GM19328 (cell line): ENCODE measurements at regions not wholly inside any gene's neighbourhood (a gene's known extent, or its start where the extent isn't known, plus 50 kb on each side); places are given as distances from the start of the nearest gene placed in this dataset.

ENCODE experiments used
- ATAC-seq: cut with Tn5 transposase; IDR thresholded peaks from one replicate; pipeline ENCODE4 v1.9.1; 2021; ENCODE audit warnings: mild to moderate bottlenecking, moderate library complexity; ENCODE audit not compliant: unreplicated experiment

- ATAC-seq = no peak
Measured at GRCh38 chr14:65222440-65222858, 120.1 kb upstream of the MAX start.

- no peak for ATAC-seq
Measured at GRCh38 chr14:65223636-65224035, 121.3 kb upstream of the MAX start.

GRCh38 chr14:65224799-65225198 lies 122.5 kb upstream of the MAX start:
- ATAC-seq = no peak

GRCh38 chr14:65225299-65226159 lies 123.2 kb upstream of the MAX start:
- ATAC-seq = no peak

- ATAC-seq = no peak
Measured at GRCh38 chr14:65226824-65227604, 124.7 kb upstream of the MAX start.

- ATAC-seq = peak; percentile 83
Measured at GRCh38 chr14:65228436-65228835, 126.1 kb upstream of the MAX start.

GRCh38 chr14:65228956-65229747 lies 126.8 kb upstream of the MAX start:
- ATAC-seq = peak; percentile 10

GRCh38 chr14:65229748-65230728 lies 127.7 kb upstream of the MAX start:
- ATAC-seq = no peak

GRCh38 chr14:65231286-65231980 lies 129.1 kb upstream of the MAX start:
- no peak for ATAC-seq

GRCh38 chr14:65234752-65235361 lies 132.5 kb upstream of the MAX start:
- no peak for ATAC-seq

GRCh38 chr14:65237023-65237814 lies 134.9 kb upstream of the MAX start:
- ATAC-seq = no peak

- no peak for ATAC-seq
Measured at GRCh38 chr14:65237941-65238340, 135.6 kb upstream of the MAX start.

- no peak for ATAC-seq
Measured at GRCh38 chr14:65238456-65238855, 136.1 kb upstream of the MAX start.

GRCh38 chr14:65239143-65239937 lies 137.0 kb upstream of the MAX start:
- no peak for ATAC-seq

- no peak for ATAC-seq
Measured at GRCh38 chr14:65239938-65240296, 137.6 kb upstream of the MAX start.

GRCh38 chr14:65241125-65241752 lies 138.9 kb upstream of the MAX start:
- ATAC-seq = no peak

GRCh38 chr14:65242732-65243134 lies 140.4 kb upstream of the MAX start:
- no peak for ATAC-seq
